ENCODE measurements at regions not wholly inside any gene's neighbourhood (a gene's known extent, or its start where the extent isn't known, plus 50 kb on each side); places are given as distances from the start of the nearest gene placed in this dataset.

- no peak for TF ChIP-seq CTCF (conservative IDR thresholded peaks at IDR 0.05)
- DNase-seq (ENCODE audit: low read depth, low spot score) = no peak
Observed at GRCh38 chr7:31260851-31261250, 79.7 kb downstream of the NEUROD6 start.

GRCh38 chr7:31258391-31258790, 82.1 kb downstream of the NEUROD6 start:
- no peak overlapping the region for H3K4me3 Mint-ChIP-seq
- TF ChIP-seq CTCF (conservative IDR thresholded peaks at IDR 0.05) = no peak
- H3K27ac Mint-ChIP-seq (ENCODE audit: unreplicated experiment) = no peak overlapping the region
- peaks cover 8% of the 10 kb centered on the region for H3K27me3 Mint-ChIP-seq (ENCODE audit: low read depth)
- no peak for DNase-seq (ENCODE audit: low read depth, low spot score)
- H3K36me3 Mint-ChIP-seq (ENCODE audit: low read depth) = no peaks in the 10 kb centered on the region
- peaks cover 5% of the 10 kb centered on the region for H3K9me3 Mint-ChIP-seq
- H3K4me1 Mint-ChIP-seq = no peaks in the 10 kb centered on the region

More at GRCh38 chr7:31260851-31261250, 79.7 kb downstream of the NEUROD6 start:
- Mint-ChIP-seq H3K27me3 (ENCODE audit: low read depth) (peaks cover 6% of the 10 kb centered on the region), H3K4me3 (no peak overlapping the region), H3K36me3 (ENCODE audit: low read depth) (no peaks in the 10 kb centered on the region), H3K27ac (ENCODE audit: unreplicated experiment) (no peak overlapping the region), H3K9me3 (peaks cover 5% of the 10 kb centered on the region), H3K4me1 (no peaks in the 10 kb centered on the region)

GRCh38 chr7:31256506-31256905, 84.0 kb downstream of the NEUROD6 start:
- H3K9me3 Mint-ChIP-seq = peaks cover 5% of the 10 kb centered on the region
- H3K36me3 Mint-ChIP-seq (ENCODE audit: low read depth) = no peaks in the 10 kb centered on the region
- H3K27ac Mint-ChIP-seq (ENCODE audit: unreplicated experiment) = no peak overlapping the region
- H3K4me1 Mint-ChIP-seq = no peaks in the 10 kb centered on the region
- peaks cover 11% of the 10 kb centered on the region for H3K27me3 Mint-ChIP-seq (ENCODE audit: low read depth)
- no peak for TF ChIP-seq CTCF (conservative IDR thresholded peaks at IDR 0.05)
- no peak for DNase-seq (ENCODE audit: low read depth, low spot score)
- H3K4me3 Mint-ChIP-seq = no peak overlapping the region

- no peak for DNase-seq (ENCODE audit: low read depth, low spot score)
- no peak overlapping the region for H3K4me3 Mint-ChIP-seq
- H3K27ac Mint-ChIP-seq (ENCODE audit: unreplicated experiment) = no peak overlapping the region
- no peaks in the 10 kb centered on the region for H3K4me1 Mint-ChIP-seq
- H3K36me3 Mint-ChIP-seq (ENCODE audit: low read depth) = no peaks in the 10 kb centered on the region
- peaks cover 8% of the 10 kb centered on the region for H3K27me3 Mint-ChIP-seq (ENCODE audit: low read depth)
- TF ChIP-seq CTCF (conservative IDR thresholded peaks at IDR 0.05) = no peak
- peaks cover 5% of the 10 kb centered on the region for H3K9me3 Mint-ChIP-seq
Observed at GRCh38 chr7:31254926-31255325, 85.6 kb downstream of the NEUROD6 start.

- H3K27ac Mint-ChIP-seq (ENCODE audit: unreplicated experiment) = no peak overlapping the region
- peaks cover 5% of the 10 kb centered on the region for H3K9me3 Mint-ChIP-seq
- TF ChIP-seq CTCF (conservative IDR thresholded peaks at IDR 0.05) = no peak
- no peak overlapping the region for H3K4me3 Mint-ChIP-seq
- no peak for DNase-seq (ENCODE audit: low read depth, low spot score)
- no peaks in the 10 kb centered on the region for H3K36me3 Mint-ChIP-seq (ENCODE audit: low read depth)
- H3K4me1 Mint-ChIP-seq = no peaks in the 10 kb centered on the region
- peaks cover 20% of the 10 kb centered on the region for H3K27me3 Mint-ChIP-seq (ENCODE audit: low read depth)
Observed at GRCh38 chr7:31253532-31253931, 87.0 kb downstream of the NEUROD6 start.

- Mint-ChIP-seq H3K9me3 (peaks cover 4% of the 10 kb centered on the region), H3K4me1 (no peaks in the 10 kb centered on the region), H3K27me3 (ENCODE audit: low read depth) (peaks cover 19% of the 10 kb centered on the region), H3K4me3 (no peak overlapping the region), H3K36me3 (ENCODE audit: low read depth) (no peaks in the 10 kb centered on the region), H3K27ac (ENCODE audit: unreplicated experiment) (no peak overlapping the region)
- no peak for DNase-seq (ENCODE audit: low read depth, low spot score)
- no peak for TF ChIP-seq CTCF (conservative IDR thresholded peaks at IDR 0.05)
Observed at GRCh38 chr7:31251441-31251840, 89.1 kb downstream of the NEUROD6 start.

All from neural crest cell (in vitro differentiated cells).